HG02938 (cell line): ENCODE measurements at regions not wholly inside any gene's neighbourhood (a gene's known extent, or its start where the extent isn't known, plus 50 kb on each side); places are given as distances from the start of the nearest gene placed in this dataset.
"Not testable (repeated sequence)": the region's sequence is repeated elsewhere in the genome, so short reads cannot be mapped to it uniquely, and the experiment has no call there.

Experiments used
- ATAC-seq: cut with Tn5 transposase; IDR thresholded peaks from one replicate; pipeline ENCODE4 v1.9.1; 2021; ENCODE audit warnings: mild to moderate bottlenecking, moderate library complexity; ENCODE audit not compliant: unreplicated experiment

DNA sequence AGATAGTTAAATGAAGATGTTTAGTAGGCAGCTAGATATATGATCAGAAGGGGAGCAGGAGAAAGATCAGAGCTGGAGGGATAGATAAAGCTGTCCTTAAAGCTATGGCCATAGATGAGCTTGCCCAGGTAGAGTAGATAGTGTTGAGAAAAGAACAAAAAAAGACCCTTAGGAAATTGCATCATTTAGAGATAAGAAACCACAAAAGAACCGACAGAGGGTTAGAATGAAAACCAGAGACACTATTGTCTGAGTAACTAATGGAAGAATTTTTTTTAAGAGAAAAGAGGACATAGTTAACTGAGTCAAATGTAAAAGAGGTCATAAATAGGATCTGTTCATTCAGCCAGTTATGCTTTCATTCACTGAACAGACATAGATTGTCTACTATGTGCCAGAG lies 101.8 kb downstream of the TNFAIP3 start:
- no peak for ATAC-seq

DNA sequence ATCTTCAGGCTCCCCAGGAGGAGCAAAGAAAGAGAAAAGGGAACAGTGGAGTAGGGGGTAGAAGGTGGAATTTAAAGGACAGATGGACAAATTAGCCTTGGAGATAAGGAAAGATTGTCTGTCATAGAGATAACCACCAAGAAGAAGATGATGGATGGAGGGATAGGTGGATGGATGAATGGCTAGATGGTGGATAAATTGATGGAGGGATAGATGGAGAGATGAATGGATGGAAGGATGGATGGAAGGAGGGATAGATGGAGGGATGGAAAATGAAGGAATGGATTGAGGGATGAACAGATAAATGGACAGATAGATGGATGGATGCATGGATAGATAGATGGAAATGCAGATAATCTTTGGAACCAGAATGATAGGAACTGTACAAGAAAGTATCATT lies 102.8 kb downstream of the TNFAIP3 start:
- no peak for ATAC-seq

DNA sequence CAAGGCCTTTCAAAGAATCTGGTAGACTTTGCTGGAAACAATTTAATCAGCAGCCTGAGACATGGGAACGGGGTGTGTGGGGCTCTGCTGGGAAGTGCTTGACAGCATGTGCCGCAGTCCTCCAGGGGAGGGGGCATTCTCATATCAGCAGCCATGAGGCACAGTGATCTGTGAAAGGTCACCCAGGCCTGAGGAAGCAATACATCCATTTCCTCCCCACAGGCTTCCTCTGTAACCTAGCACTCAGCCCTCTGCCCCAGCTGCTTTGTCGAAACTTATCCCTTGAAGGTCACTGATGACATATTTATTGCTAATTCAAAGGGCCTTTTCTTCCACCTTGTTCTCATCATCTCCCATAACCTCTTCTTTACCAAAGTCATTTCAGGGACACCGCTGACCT lies 103.3 kb downstream of the TNFAIP3 start:
- peak; percentile 46 for ATAC-seq

DNA sequence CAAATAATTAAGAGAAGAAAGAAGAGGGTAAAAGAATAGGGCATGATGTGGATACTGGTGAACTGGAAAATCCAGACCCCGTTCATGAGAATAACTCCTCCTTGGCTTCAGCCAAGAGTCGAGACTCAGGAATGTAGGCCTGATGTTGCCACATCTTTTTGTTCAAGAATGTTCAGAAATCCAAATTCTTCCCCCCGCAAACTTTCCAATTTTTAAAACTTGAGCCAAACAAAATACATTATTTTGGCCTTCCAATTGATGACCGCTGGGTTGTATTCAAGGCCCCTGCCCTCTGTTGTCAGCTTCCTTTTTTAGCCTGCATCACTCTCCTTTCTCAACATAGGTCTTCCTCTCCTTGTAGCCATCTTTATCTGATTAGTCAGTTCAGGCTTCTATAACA lies 106.1 kb downstream of the TNFAIP3 start:
- no peak for ATAC-seq

DNA sequence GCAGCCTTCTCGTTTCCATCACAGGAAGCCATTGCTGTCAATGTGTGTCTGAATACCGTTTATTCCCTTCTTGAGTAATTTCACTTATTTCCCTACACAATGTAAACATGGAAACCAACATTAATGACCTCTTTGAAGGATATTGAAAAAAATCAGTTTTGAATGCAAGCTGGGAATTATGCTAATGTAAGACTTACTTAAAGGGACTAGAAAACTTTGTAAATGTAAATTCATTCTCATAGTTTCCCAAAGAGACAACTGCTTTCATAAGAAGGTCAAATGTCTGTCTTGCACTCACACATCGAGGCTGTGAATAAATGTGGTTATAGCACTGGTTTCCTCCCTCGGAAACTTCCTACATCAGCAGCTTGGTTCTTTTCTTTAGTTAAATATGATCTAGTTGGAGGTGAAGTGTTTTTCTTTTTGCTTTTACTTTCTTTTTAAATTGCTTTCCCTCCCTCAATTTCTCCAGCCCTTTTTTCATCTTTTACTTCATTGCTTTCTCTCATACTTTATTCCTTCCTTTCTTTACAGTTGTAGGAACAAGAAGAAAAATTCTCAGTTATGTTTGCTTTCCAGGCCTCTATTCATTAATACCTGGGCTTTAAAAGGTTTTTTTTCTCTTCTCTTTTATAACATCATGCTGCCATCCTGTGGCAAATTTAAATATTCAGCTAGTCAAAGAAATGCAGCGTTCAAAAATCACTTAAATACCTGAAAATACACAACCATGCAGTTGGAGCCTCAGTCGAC lies 108.3 kb downstream of the TNFAIP3 start:
- ATAC-seq, result no peak

DNA sequence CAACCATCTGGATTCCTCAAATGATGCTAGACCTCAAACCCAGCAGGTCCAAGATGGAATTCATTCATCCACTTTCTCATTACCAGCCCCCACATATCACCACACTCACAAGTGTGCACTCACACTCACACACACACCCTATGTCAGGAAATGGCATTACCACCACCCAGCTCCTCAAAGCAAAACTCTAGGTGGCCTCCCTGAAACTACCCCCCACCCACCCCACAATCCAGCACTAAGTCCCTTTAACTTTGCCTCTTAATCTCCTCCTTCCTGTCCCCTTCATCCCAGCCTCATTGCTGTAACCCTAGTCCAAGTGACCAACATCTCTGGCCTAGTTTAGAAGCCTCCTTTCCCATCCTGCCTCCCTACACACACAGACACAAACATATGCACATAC lies 109.4 kb downstream of the TNFAIP3 start:
- ATAC-seq, result no peak

DNA sequence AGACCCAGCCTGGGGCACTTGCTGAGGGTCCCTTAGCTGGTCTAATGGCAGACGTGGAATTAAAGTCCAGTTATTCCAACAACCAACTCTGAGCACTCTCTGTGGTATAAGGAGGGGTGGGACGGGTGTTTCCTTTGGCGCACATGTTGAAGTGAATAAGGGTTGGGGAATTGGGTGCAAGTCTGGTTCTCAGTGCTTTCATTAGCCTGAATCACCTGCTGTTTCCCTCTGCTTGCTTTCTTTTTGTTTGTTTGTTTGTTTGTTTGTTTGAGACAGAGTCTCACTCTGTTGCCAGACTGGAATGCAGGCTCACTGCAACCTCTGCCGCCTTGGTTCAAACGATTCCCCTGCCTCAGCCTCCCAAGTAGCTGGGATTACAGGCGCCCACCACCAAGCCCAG lies 110.1 kb downstream of the TNFAIP3 start:
- no peak for ATAC-seq

DNA sequence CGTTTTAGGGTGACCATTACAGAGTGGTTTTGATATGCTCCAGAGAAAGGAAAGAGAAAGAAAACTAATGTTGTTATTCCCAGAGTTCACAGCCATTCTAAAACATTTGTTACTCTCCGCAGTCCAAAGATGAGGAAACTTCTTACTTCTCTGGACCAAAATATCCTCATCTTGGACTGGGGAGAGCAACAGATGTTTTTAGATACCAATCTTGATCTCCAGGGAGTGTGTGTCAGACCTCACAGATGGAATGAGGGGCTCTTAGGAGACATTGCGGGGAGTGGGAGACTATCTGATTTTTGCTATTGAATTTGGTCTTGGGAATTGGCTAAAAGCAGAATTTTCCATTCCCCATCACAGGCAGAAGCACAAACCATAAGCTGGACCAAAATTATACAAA lies 110.8 kb downstream of the TNFAIP3 start:
- no peak for ATAC-seq

DNA sequence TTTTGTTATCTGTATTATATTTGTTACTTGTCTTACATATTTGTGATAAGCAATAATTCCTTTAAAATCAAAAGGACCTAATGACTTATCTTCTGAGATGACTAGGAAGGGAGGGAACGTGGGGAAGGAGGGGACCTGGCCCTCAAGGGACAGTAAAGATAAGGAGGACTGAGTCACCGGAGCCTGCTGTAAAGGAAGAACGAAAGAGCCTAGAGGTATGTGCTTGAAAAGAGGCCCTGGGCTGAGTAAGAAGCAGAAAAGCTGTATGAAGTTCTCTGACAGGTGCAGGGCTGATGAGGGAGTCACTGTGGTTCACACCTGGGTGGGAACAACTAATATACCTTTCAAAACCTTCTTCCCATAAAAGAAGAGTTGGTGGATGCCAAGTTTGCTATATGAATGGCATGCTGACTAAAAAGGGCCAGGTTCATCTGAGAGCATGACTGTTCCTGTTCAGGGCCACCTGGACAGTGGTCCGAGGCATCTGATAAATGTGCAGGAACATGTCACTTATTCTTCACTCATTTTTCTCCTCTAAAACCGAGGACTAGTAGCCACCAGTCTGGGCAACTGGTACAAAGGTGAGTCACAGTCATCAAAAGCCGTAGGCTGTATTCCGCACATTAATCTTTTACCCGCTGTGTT lies 111.3 kb downstream of the TNFAIP3 start:
- ATAC-seq, result no peak

DNA sequence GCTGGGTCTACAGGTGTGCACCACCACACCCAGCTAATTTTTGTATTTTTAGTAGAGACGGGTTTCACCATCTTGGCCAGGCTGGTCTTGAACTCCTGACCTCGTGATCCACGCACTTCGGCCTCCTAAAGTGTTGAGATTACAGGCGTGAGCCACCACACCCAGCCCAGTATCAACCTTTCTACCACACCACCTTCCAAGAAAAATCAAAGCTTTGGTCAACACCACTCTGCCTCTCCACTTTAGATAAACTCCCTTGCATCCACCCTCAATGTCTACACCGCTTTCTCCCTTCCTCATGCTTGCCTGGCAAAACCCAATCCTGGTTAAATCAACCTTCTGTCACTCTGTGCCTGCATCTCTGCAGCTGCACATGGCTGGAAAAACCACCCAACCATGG lies 112.2 kb downstream of the TNFAIP3 start:
- ATAC-seq, result not testable (repeated sequence)

DNA sequence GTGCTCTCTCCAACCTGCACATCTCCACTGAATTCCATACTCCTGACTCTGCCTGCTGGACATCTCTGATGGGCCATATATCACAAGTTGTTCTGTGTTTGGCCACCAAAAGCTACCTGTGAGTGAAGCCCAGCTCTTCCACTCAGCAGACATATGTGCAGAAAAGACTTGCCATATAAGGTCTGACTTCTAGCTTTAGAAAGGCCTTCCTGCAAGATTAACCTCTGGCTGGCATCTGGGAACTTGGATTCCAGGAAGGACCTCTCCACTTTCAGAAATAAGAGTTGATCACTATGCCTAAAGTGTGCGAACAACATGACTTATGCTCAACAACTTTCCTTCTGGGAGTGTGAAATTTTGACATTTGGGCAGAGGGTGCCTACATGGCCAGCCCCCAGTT lies 113.7 kb downstream of the TNFAIP3 start:
- ATAC-seq, result no peak

DNA sequence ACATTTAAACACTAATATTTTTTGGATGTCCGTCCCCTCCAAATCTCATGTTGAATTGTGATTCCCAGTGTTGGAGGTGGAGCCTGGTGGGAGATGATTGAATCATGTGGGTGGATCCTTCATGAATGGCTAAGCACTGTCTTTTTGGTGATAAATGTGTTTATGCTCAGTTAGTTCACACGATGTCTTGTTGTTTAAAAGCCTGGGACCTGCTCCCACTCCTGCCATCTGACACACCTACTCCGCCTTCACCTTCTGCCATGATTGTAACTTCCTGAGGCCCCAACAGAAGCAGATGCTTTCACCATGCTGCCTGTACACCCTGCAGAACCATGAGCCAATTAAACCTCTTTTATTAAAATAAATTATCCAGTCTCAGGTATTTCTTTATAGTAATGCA lies 114.7 kb downstream of the TNFAIP3 start:
- ATAC-seq, result no peak

DNA sequence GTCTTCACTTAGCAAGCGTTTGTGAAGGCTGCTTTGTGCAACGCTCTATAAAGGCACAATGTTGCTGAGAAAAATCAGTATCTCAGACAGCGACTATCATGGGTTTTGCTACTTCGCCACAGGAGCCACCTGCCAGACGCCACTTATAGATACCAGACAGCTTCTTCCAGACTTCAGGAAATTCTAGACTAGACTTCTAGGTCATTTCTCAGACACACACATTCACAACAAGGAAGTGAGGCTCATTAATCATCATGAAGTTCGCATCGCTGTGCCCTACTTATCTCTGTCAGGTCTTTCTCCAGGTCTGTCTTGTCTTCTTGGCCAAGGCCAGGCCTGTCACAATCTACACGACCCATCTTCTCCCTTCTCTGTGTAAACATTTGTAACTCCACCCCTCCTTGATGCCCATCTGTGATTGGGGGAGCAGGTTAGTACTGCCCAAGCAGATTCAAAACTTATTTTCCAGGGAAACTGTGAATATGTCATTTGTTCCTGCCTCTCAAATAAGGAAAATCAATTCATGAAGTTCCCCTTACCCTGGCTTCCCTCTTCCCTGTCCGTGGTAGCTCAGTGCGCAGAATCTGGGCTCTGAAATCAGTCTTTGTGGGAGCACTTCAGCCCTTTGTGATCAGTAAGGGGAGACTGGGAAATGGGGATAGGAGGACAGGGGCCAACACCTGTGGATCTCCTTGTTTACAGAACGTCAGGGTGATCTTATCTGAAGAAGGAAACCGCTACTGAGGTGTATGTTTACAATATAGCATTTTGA lies 115.5 kb downstream of the TNFAIP3 start:
- no peak for ATAC-seq

DNA sequence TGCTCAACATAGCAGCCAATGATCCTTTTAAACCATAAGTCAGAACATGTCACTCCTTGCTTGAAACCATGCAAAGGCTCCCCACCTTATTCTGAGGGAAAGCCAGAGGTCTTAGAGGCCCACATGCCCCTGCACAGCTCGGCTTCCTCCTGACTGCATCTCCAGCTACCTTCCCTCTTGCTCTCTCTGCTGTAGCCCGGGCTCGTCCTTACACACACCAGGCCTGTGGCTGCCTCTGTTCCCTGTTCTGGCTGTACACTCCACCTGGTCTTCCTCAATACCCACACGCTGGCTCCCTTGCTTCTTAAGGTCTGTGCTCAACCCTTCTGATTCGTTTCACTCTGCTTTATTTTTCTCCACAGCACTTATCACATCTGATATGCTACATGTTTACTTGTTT lies 116.2 kb downstream of the TNFAIP3 start:
- no peak for ATAC-seq

DNA sequence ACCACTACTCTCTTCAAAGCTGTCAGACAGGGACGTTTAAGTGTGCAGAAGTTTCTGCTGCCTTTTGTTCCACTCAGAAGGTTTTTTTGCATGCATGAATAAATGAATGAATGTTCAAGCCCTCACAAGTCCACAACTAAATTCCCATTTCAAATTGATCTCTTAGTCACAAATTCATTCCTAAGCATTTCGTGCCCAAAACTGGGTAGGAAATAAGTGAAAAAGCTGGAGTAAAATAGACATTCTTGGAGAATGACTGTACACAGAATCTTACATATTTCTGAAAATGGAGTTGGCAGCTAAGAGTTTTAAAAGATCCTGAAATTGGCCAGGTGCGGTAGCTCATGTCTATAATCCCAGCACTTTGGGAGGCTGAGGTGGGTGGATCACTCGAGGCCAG lies 117.6 kb downstream of the PERP start:
- ATAC-seq, result no peak

DNA sequence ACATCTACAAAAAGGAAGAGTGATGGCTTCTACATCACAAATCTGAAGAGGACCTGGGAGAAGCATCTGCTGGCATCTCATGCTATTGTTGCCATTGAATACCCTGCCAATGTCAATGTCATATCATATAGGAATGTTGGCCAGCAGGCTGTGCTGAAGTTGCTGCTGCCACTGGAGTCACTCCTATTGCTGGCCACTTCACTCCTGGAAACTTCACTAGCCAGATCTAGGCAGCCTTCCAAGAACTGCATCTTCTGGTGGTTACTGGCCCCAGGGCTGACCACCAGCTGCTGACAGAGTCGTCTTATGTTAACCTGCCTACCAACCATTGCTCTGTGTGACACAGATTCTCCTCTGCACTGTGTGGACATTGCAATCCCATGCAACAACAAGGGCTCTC lies 111.8 kb downstream of the PERP start:
- ATAC-seq, result no peak

DNA sequence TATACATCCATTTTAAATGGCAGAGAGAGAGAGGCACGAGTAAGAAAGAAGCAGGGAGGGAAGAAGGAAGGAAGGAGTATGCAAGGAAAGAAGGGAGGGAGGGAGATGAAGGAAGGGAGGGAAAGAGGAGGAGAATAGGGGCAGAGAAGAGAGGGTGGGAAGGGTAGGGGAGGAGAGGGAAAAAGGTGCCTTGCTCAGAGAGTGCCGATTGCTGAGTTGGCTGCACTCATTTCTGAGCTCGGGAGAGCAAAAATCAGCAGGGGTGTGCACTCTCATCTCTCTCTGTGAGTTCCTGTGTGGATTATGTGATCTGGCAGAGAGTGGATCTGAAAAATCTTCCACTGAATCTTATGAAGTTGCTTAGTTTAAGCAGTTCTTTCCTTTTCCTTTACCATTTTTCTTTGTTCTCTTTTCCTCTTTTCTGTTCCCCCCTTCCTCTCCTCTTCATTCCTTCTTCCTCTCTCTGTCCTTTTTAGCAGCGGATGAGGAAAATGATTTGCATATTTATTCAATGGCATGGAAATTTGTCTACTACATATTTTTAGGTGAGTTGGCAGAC lies 108.7 kb downstream of the PERP start:
- ATAC-seq, result no peak

DNA sequence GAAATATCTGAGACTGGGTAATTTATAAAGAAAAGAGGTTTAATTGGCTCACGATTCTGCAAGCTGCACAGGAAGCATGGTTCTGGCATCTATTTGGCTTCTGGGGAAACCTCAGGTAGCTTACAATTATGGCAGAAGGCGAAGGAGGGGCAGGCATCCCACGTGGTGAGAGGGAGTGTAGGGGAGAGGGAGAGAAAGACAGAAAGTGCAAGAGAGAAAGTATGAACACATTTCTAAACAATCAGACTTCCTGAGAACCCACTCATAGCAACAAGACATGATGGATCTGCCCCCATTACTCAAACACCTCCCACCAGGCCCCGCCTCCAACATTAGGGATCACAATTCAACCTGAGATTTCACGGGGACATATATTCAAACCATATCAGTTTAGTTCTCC lies 107.4 kb downstream of the PERP start:
- ATAC-seq, result no peak

DNA sequence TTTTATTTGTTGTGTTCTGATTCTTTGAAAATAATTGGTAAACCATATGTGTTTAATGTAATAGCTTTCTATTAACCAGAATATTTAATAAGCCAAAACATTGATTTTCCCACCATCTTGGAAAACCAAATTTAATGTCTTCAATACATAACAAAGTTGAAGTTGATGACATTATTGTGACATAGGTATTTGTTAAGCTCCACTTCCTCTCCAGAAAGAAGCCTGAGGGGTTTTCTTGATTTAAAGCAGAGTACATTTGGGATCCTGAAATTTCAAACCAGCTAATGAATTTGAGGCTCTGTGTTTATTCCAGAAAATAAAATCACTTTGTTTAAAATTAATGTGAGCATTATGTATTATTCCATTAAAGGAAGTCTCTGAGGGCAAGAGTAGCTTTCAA lies 106.3 kb downstream of the PERP start:
- no peak for ATAC-seq

DNA sequence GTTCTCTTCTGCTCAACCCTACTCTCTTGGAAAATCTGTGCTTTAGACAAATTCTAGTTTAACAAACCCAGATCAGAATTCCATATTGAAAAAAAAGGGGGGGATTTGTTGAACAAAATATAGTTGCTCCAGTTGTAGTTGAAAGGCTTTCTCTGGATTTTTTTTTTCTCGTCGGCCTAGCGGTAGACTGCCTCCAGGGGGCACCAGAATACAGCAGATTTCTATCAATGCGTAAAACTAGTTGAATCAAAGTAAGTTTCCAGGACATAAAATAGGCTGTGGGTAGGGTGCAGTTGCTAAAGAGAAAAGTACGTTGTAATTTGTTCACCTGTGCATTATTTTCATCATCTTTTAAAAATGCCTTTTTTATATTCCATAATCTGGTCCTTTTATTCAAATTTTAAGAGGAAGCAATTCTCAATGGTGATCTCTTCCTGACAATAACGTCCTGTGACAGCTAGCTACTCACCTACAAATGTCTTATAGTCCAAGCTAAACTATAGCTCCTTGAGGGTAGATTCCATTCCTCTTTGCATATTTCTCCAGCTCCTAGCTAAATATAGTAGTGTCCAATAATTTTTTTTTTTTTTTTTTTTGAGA lies 105.4 kb downstream of the PERP start:
- ATAC-seq, result no peak
